GM23338 (cell line): ENCODE measurements at regions not wholly inside any gene's neighbourhood (a gene's known extent, or its start where the extent isn't known, plus 50 kb on each side); places are given as distances from the start of the nearest gene placed in this dataset.

Source experiments
- ATAC-seq: fragments of 200-7000 bp; cut with Tn5 transposase; 3 replicates; pipeline ENCODE4 v1.9.1; 2020
- DNase-seq: peaks from one replicate; pipeline ENCODE4 v3.0.0-alpha.2; 2015; ENCODE audit warnings: low spot score
- H2AFZ ChIP-seq: fragments of 200-600 bp; sonication (generic); 2 replicates; pipeline ENCODE4 v1.8.0; 2016; ENCODE audit warnings: antibody characterized with exemption, mild to moderate bottlenecking, moderate library complexity
- H3F3A ChIP-seq: fragments of 200-600 bp; sonication (generic); replicated peaks from 2 replicates; pipeline ENCODE4 v1.8.0; 2017; ENCODE audit warnings: antibody characterized with exemption, mixed run types, low read depth
- H3K27ac ChIP-seq: fragments of 200-600 bp; sonication (generic); 2 replicates; pipeline ENCODE4 v1.6.1; 2016; ENCODE audit warnings: low read depth
- H3K27me3 ChIP-seq: fragments of 200-600 bp; sonication (generic); 2 replicates; pipeline ENCODE4 v1.8.0; 2016; ENCODE audit warnings: mild to moderate bottlenecking, mixed run types, moderate library complexity; ENCODE audit not compliant: insufficient read depth
- H3K36me3 ChIP-seq: fragments of 200-600 bp; sonication (generic); 2 replicates; pipeline ENCODE4 v1.8.0; 2016; ENCODE audit warnings: mild to moderate bottlenecking; ENCODE audit not compliant: insufficient read depth
- H3K4me1 ChIP-seq: fragments of 200-600 bp; sonication (generic); 2 replicates; pipeline ENCODE4 v1.8.0; 2016; ENCODE audit warnings: mild to moderate bottlenecking, moderate library complexity; ENCODE audit not compliant: insufficient read depth
- H3K4me2 ChIP-seq: fragments of 200-600 bp; sonication (generic); 2 replicates; pipeline ENCODE4 v1.7.1; 2017; ENCODE audit warnings: mixed run types
- H3K4me3 ChIP-seq: fragments of 200-600 bp; sonication (generic); 2 replicates; pipeline ENCODE4 v1.6.1; 2016; ENCODE audit warnings: mixed run types
- H3K79me2 ChIP-seq: fragments of 200-600 bp; sonication (generic); replicated peaks from 2 replicates; pipeline ENCODE4 v1.8.0; 2017; ENCODE audit warnings: mild to moderate bottlenecking; ENCODE audit not compliant: insufficient read depth
- H3K9me2 ChIP-seq: fragments of 200-600 bp; sonication (generic); 2 replicates; pipeline ENCODE4 v1.8.0; 2017; ENCODE audit not compliant: insufficient read depth
- H4K20me1 ChIP-seq: fragments of 200-600 bp; sonication (generic); replicated peaks from 2 replicates; pipeline ENCODE4 v1.8.0; 2017; ENCODE audit warnings: mild to moderate bottlenecking; ENCODE audit not compliant: insufficient read depth
- H3K27ac Mint-ChIP-seq: 2 replicates; pipeline ENCODE4 v1.8.0; 2020; ENCODE audit warnings: inconsistent platforms, mild to moderate bottlenecking, moderate library complexity, mixed read lengths
- H3K27me3 Mint-ChIP-seq: 3 replicates; pipeline ENCODE4 v1.8.0; 2022; ENCODE audit warnings: low read depth, mild to moderate bottlenecking, moderate library complexity, mixed read lengths, inconsistent platforms; ENCODE audit not compliant: insufficient read depth, poor library complexity
- H3K36me3 Mint-ChIP-seq: 3 replicates; pipeline ENCODE4 v1.8.0; 2021; ENCODE audit warnings: low read depth, mild to moderate bottlenecking, inconsistent platforms, moderate library complexity, mixed read lengths
- H3K4me1 Mint-ChIP-seq: 3 replicates; pipeline ENCODE4 v1.8.0; 2020; ENCODE audit warnings: mild to moderate bottlenecking, inconsistent platforms, mixed read lengths
- H3K4me3 Mint-ChIP-seq: 3 replicates; pipeline ENCODE4 v1.8.0; 2021; ENCODE audit warnings: moderate library complexity, mild to moderate bottlenecking, inconsistent platforms, mixed read lengths
- H3K9me3 Mint-ChIP-seq: 3 replicates; pipeline ENCODE4 v1.8.0; 2020; ENCODE audit warnings: moderate library complexity, mild to moderate bottlenecking, inconsistent platforms, mixed read lengths
- EZH2phosphoT487 ChIP-seq: fragments of 200-600 bp; sonication (generic); IDR thresholded peaks from one replicate; pipeline ENCODE4 v1.8.1; 2018; ENCODE audit warnings: antibody characterized with exemption; ENCODE audit not compliant: unreplicated experiment
- JUNB ChIP-seq: IDR thresholded peaks from one replicate; pipeline ENCODE4 v1.6.1; 2016; ENCODE audit warnings: antibody characterized with exemption; ENCODE audit not compliant: unreplicated experiment
- NANOG ChIP-seq: IDR thresholded peaks from 2 replicates; pipeline ENCODE4 v1.6.1; 2016; ENCODE audit warnings: antibody characterized with exemption, borderline replicate concordance
- STAT1 ChIP-seq: IDR thresholded peaks from one replicate; pipeline ENCODE4 v1.6.1; 2016; ENCODE audit warnings: antibody characterized with exemption; ENCODE audit not compliant: unreplicated experiment
- ZNF114 ChIP-seq: fragments of 250-450 bp; sonication (Bioruptor Pico); IDR thresholded peaks from 2 replicates; pipeline ENCODE4 v1.5.0; 2020; ENCODE audit warnings: mild to moderate bottlenecking, moderate library complexity
- ZNF331 ChIP-seq: fragments of 250-450 bp; sonication (Bioruptor Pico); IDR thresholded peaks from 2 replicates; pipeline ENCODE4 v1.5.0; 2020; ENCODE audit warnings: low read depth, mild to moderate bottlenecking, moderate library complexity
- TF ChIP-seq, protein P1 (sequence below), 2 experiments: fragments of 200-600 bp in 1 of 2; sonication (generic) in 1 of 2; conservative IDR thresholded peaks; 2 replicates each; pipeline versions ENCODE4 v1.5.1 to v1.6.1; 2016 to 2017; ENCODE audit warnings: antibody characterized with exemption in 2 of 2, low read depth in 2 of 2, mild to moderate bottlenecking in 2 of 2, moderate library complexity in 1 of 2
- TF ChIP-seq, protein P2 (sequence below): IDR thresholded peaks from one replicate; pipeline ENCODE4 v1.6.1; 2018; ENCODE audit warnings: antibody characterized with exemption; ENCODE audit not compliant: unreplicated experiment

DNA sequence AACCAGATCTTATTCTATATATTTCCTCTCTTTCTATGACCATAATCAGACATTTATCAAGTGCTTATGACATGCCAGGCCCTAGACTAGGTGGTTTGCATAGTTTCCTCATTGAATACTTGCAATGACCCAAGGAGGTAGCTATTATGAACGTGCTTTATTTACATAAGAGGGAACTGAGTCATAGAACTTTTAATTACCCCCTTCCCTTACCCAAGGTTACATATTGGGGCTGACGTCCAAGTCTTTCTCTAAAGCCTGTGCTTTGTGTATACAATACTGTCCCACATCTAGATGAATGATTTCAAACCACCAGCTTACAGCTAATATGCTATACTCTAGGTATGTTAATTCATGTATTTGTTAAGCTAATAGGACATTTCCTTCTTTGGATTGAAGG lies 91.9 kb upstream of the NPY start:
- H3K4me1 ChIP-seq, result no peaks in the 10 kb centered on the region
- peaks cover 3% of the 10 kb centered on the region; the same call in 1 of the 2 replicates for H3K9me2 ChIP-seq
- no peak overlapping the region for H3K4me3 ChIP-seq
- ATAC-seq (no peak), DNase-seq (no peak)
- H3K9me3 Mint-ChIP-seq, result no peaks in the 10 kb centered on the region
- H3K27me3 ChIP-seq, result no peaks in the 10 kb centered on the region
- no peak overlapping the region for H3K27ac ChIP-seq
- no peak overlapping the region for H3K4me2 ChIP-seq
- no peaks in the 10 kb centered on the region for H3K27me3 Mint-ChIP-seq
- no peaks in the 10 kb centered on the region for H3F3A ChIP-seq
- no peak overlapping the region for H3K27ac Mint-ChIP-seq
- no peak overlapping the region for H3K4me3 Mint-ChIP-seq
- H3K36me3 Mint-ChIP-seq, result no peaks in the 10 kb centered on the region; the same call in 2 of the 3 replicates
- no peak overlapping the region for H2AFZ ChIP-seq
- no peaks in the 10 kb centered on the region for H3K79me2 ChIP-seq
- peaks cover 9% of the 10 kb centered on the region; the same call in 2 of the 3 replicates for H3K4me1 Mint-ChIP-seq
- no peaks in the 10 kb centered on the region for H3K36me3 ChIP-seq
- no peak for TF ChIP-seq EZH2phosphoT487
- TF ChIP-seq STAT1, result no peak
- TF ChIP-seq ZNF331 (CRISPR knock-in tag), result no peak
- TF ChIP-seq, protein P1, sequence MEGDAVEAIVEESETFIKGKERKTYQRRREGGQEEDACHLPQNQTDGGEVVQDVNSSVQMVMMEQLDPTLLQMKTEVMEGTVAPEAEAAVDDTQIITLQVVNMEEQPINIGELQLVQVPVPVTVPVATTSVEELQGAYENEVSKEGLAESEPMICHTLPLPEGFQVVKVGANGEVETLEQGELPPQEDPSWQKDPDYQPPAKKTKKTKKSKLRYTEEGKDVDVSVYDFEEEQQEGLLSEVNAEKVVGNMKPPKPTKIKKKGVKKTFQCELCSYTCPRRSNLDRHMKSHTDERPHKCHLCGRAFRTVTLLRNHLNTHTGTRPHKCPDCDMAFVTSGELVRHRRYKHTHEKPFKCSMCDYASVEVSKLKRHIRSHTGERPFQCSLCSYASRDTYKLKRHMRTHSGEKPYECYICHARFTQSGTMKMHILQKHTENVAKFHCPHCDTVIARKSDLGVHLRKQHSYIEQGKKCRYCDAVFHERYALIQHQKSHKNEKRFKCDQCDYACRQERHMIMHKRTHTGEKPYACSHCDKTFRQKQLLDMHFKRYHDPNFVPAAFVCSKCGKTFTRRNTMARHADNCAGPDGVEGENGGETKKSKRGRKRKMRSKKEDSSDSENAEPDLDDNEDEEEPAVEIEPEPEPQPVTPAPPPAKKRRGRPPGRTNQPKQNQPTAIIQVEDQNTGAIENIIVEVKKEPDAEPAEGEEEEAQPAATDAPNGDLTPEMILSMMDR (conservative IDR thresholded peaks at IDR 0.05; ENCODE audit: low read depth in 2 of 2), result no peak
- TF ChIP-seq, protein P2, sequence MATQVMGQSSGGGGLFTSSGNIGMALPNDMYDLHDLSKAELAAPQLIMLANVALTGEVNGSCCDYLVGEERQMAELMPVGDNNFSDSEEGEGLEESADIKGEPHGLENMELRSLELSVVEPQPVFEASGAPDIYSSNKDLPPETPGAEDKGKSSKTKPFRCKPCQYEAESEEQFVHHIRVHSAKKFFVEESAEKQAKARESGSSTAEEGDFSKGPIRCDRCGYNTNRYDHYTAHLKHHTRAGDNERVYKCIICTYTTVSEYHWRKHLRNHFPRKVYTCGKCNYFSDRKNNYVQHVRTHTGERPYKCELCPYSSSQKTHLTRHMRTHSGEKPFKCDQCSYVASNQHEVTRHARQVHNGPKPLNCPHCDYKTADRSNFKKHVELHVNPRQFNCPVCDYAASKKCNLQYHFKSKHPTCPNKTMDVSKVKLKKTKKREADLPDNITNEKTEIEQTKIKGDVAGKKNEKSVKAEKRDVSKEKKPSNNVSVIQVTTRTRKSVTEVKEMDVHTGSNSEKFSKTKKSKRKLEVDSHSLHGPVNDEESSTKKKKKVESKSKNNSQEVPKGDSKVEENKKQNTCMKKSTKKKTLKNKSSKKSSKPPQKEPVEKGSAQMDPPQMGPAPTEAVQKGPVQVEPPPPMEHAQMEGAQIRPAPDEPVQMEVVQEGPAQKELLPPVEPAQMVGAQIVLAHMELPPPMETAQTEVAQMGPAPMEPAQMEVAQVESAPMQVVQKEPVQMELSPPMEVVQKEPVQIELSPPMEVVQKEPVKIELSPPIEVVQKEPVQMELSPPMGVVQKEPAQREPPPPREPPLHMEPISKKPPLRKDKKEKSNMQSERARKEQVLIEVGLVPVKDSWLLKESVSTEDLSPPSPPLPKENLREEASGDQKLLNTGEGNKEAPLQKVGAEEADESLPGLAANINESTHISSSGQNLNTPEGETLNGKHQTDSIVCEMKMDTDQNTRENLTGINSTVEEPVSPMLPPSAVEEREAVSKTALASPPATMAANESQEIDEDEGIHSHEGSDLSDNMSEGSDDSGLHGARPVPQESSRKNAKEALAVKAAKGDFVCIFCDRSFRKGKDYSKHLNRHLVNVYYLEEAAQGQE, result no peak
- no peak for TF ChIP-seq NANOG
- no peaks in the 10 kb centered on the region for H4K20me1 ChIP-seq

DNA sequence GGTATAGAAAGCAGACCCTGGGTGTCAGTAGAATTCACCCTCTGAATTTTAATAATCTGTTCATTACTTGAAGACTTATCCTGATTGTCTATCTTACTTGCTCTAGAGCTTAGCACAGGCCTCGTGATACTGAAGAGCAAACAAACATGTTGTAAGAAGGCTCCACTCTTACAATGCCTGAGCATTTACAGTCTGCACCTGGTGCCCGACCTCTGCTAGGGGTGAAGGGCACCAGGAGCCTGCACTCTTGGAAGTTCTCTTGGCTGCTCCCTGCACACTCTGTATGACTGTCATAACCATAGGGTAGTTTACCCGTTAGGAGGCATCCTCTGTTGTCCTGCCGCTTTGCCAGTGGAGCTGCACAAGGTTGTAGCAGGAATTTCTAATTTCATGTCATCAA lies 91.3 kb upstream of the NPY start:
- no peak overlapping the region for H2AFZ ChIP-seq
- H3K27ac ChIP-seq, result no peak overlapping the region
- Mint-ChIP-seq H3K4me1 (peaks cover 9% of the 10 kb centered on the region; the same call in 2 of the 3 replicates), H3K27me3 (no peaks in the 10 kb centered on the region), H3K27ac (no peak overlapping the region), H3K36me3 (no peaks in the 10 kb centered on the region; the same call in 2 of the 3 replicates), H3K4me3 (no peak overlapping the region), H3K9me3 (no peaks in the 10 kb centered on the region)
- ATAC-seq (no peak), DNase-seq (no peak)
- no peak overlapping the region for H3K4me3 ChIP-seq
- no peaks in the 10 kb centered on the region for H3K36me3 ChIP-seq
- H3F3A ChIP-seq, result no peaks in the 10 kb centered on the region
- H3K9me2 ChIP-seq, result peaks cover 3% of the 10 kb centered on the region; the same call in 1 of the 2 replicates
- no peak overlapping the region for H3K4me2 ChIP-seq
- no peaks in the 10 kb centered on the region for H3K4me1 ChIP-seq
- no peaks in the 10 kb centered on the region for H3K79me2 ChIP-seq
- no peaks in the 10 kb centered on the region for H4K20me1 ChIP-seq
- H3K27me3 ChIP-seq, result no peaks in the 10 kb centered on the region
- TF ChIP-seq, protein P1 (conservative IDR thresholded peaks at IDR 0.05; ENCODE audit: low read depth in 2 of 2), result no peak
- TF ChIP-seq ZNF114 (CRISPR knock-in tag) (no peak), JUNB (no peak), EZH2phosphoT487 (no peak)
